Neural cell (in vitro differentiated cells): ENCODE measurements at regions not wholly inside any gene's neighbourhood (a gene's known extent, or its start where the extent isn't known, plus 50 kb on each side); places are given as distances from the start of the nearest gene placed in this dataset.

Experiments
- H2AFZ ChIP-seq: fragments of 200-600, 300-800 bp; sonication (generic), shearing (Covaris generic); 2 replicates; pipeline ENCODE4 v1.6.0; 2014; ENCODE audit warnings: low read depth, mild to moderate bottlenecking, antibody characterized with exemption, low read length, moderate library complexity
- H3F3A ChIP-seq: fragments of 200-600 bp; shearing (Covaris generic); 2 replicates; pipeline ENCODE4 v1.6.1; 2016; ENCODE audit warnings: mild to moderate bottlenecking, moderate library complexity, mixed read lengths, antibody characterized with exemption, low read length; ENCODE audit not compliant: insufficient read depth, poor library complexity, severe bottlenecking
- H3K27ac ChIP-seq: fragments of 200-600, 300-800 bp; sonication (generic), shearing (Covaris generic); 2 replicates; pipeline ENCODE4 v1.5.1; 2014; ENCODE audit warnings: mild to moderate bottlenecking, low read length, moderate library complexity
- H3K27me3 ChIP-seq: fragments of 300-800, 200-600 bp; sonication (generic), shearing (Covaris generic); 2 replicates; pipeline ENCODE4 v1.6.0; 2014; ENCODE audit warnings: mild to moderate bottlenecking, low read depth, low read length, moderate library complexity; ENCODE audit not compliant: insufficient read depth
- H3K36me3 ChIP-seq: fragments of 300-800, 200-600 bp; sonication (generic), shearing (Covaris generic); 2 replicates; pipeline ENCODE4 v1.5.1; 2014; ENCODE audit warnings: mild to moderate bottlenecking, antibody characterized with exemption, low read length, moderate library complexity; ENCODE audit not compliant: insufficient read depth
- H3K4me2 ChIP-seq: fragments of 300-800, 200-600 bp; sonication (generic), shearing (Covaris generic); 2 replicates; pipeline ENCODE4 v1.6.0; 2014; ENCODE audit warnings: mild to moderate bottlenecking, low read length
- H3K4me3 ChIP-seq: fragments of 300-800, 200-600 bp; sonication (generic), shearing (Covaris generic); 2 replicates; pipeline ENCODE4 v1.5.1; 2014; ENCODE audit warnings: mild to moderate bottlenecking, low read length, moderate library complexity
- H3K79me2 ChIP-seq: fragments of 200-600 bp; shearing (Covaris generic); replicated peaks from 2 replicates; pipeline ENCODE4 v1.6.0; 2014; ENCODE audit warnings: mild to moderate bottlenecking, low read length, moderate library complexity; ENCODE audit not compliant: insufficient read depth
- H3K9ac ChIP-seq: fragments of 300-800, 200-600 bp; sonication (generic), shearing (Covaris generic); 2 replicates; pipeline ENCODE4 v1.6.1; 2016; ENCODE audit warnings: mild to moderate bottlenecking, low read length, mixed read lengths
- H3K9me2 ChIP-seq: fragments of 200-600 bp; shearing (Covaris generic); 2 replicates; pipeline ENCODE4 v1.6.1; 2016; ENCODE audit warnings: mild to moderate bottlenecking, low read length, mixed read lengths; ENCODE audit not compliant: insufficient read depth
- H3K9me3 ChIP-seq: fragments of 200-600, 300-800 bp; sonication (generic), shearing (Covaris generic); 2 replicates; pipeline ENCODE4 v1.6.1; 2016; ENCODE audit warnings: mild to moderate bottlenecking, mixed run types, low read length, moderate library complexity, mixed read lengths
- H4K20me1 ChIP-seq: fragments of 200-600 bp; shearing (Covaris generic); 2 replicates; pipeline ENCODE4 v1.6.1; 2016; ENCODE audit warnings: mild to moderate bottlenecking, mixed run types; ENCODE audit not compliant: insufficient read depth
- EP300 ChIP-seq: fragments of 450-650 bp; conservative IDR thresholded peaks from 2 replicates; pipeline ENCODE4 v1.6.1; 2014; ENCODE audit warnings: antibody characterized with exemption, mild to moderate bottlenecking, moderate library complexity; ENCODE audit not compliant: poor library complexity, severe bottlenecking
- EZH2 ChIP-seq: fragments of 200-600, 300-800 bp; shearing (Covaris generic), sonication (generic); IDR thresholded peaks from 2 replicates; pipeline ENCODE4 v1.6.1; 2014; ENCODE audit warnings: antibody characterized with exemption, low read length, borderline replicate concordance, mild to moderate bottlenecking; ENCODE audit not compliant: insufficient read depth, poor library complexity, severe bottlenecking
- MXI1 ChIP-seq: fragments of 450-650 bp; conservative IDR thresholded peaks from 2 replicates; pipeline ENCODE4 v1.6.1; 2014; ENCODE audit warnings: antibody characterized with exemption, mild to moderate bottlenecking; ENCODE audit not compliant: poor library complexity, severe bottlenecking
- POLR2AphosphoS5 ChIP-seq: IDR thresholded peaks from 2 replicates; pipeline ENCODE4 v1.6.1; 2012
- RAD21 ChIP-seq: fragments of 450-650 bp; conservative IDR thresholded peaks from 2 replicates; pipeline ENCODE4 v1.6.1; 2014; ENCODE audit warnings: antibody characterized with exemption, mild to moderate bottlenecking, moderate library complexity
- SMC3 ChIP-seq: fragments of 450-650 bp; conservative IDR thresholded peaks from 2 replicates; pipeline ENCODE4 v1.6.1; 2014; ENCODE audit warnings: antibody characterized with exemption, mild to moderate bottlenecking, moderate library complexity; ENCODE audit not compliant: poor library complexity
- TAF1 ChIP-seq: IDR thresholded peaks from 2 replicates; pipeline ENCODE4 v1.6.1; 2012; ENCODE audit warnings: low read depth
- TF ChIP-seq, protein P1 (sequence below): fragments of 450-650 bp; IDR thresholded peaks from 2 replicates; pipeline ENCODE4 v1.5.1; 2014; ENCODE audit warnings: antibody characterized with exemption, mild to moderate bottlenecking, moderate library complexity; ENCODE audit not compliant: poor library complexity, severe bottlenecking
- TF ChIP-seq, protein P2 (sequence below): IDR thresholded peaks from 2 replicates; pipeline ENCODE4 v1.6.1; 2012; ENCODE audit warnings: borderline replicate concordance

DNA sequence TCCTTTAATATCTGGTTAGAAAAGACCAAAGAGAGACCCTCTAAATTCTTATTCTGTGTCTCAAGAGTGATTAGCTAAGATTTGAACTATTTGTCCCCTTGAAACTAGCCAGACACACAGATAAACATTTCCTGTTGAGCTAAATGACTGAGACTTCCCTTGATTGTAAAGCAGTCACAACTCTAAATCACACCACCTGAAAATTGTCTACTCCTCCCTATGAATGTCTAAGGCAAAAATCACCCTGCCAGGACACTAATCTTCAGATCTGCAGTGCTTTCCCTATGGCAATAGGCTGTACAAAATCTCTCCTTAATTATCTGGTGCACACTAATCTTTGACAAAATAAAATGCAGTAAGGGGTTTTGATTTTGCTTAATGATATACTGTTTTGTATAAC lies 200.5 kb upstream of the GULP1 start:
- Histone ChIP-seq H4K20me1 (no peaks in the 10 kb centered on the region), H3F3A (no peaks in the 10 kb centered on the region), H3K27me3 (no peaks in the 10 kb centered on the region), H3K4me2 (no peak overlapping the region), H3K27ac (no peak overlapping the region), H3K9ac (no peak overlapping the region), H3K36me3 (no peaks in the 10 kb centered on the region), H3K9me3 (no peaks in the 10 kb centered on the region), H3K4me3 (no peak overlapping the region), H2AFZ (no peak overlapping the region), H3K9me2 (no peaks in the 10 kb centered on the region), H3K79me2 (no peaks in the 10 kb centered on the region)
- TF ChIP-seq EZH2 (no peak), POLR2AphosphoS5 (no peak), SMC3 (no peak), MXI1 (no peak), RAD21 (no peak), EP300 (no peak), TAF1 (no peak)
- TF ChIP-seq, protein P1, sequence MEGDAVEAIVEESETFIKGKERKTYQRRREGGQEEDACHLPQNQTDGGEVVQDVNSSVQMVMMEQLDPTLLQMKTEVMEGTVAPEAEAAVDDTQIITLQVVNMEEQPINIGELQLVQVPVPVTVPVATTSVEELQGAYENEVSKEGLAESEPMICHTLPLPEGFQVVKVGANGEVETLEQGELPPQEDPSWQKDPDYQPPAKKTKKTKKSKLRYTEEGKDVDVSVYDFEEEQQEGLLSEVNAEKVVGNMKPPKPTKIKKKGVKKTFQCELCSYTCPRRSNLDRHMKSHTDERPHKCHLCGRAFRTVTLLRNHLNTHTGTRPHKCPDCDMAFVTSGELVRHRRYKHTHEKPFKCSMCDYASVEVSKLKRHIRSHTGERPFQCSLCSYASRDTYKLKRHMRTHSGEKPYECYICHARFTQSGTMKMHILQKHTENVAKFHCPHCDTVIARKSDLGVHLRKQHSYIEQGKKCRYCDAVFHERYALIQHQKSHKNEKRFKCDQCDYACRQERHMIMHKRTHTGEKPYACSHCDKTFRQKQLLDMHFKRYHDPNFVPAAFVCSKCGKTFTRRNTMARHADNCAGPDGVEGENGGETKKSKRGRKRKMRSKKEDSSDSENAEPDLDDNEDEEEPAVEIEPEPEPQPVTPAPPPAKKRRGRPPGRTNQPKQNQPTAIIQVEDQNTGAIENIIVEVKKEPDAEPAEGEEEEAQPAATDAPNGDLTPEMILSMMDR, result no peak
- TF ChIP-seq, protein P2, sequence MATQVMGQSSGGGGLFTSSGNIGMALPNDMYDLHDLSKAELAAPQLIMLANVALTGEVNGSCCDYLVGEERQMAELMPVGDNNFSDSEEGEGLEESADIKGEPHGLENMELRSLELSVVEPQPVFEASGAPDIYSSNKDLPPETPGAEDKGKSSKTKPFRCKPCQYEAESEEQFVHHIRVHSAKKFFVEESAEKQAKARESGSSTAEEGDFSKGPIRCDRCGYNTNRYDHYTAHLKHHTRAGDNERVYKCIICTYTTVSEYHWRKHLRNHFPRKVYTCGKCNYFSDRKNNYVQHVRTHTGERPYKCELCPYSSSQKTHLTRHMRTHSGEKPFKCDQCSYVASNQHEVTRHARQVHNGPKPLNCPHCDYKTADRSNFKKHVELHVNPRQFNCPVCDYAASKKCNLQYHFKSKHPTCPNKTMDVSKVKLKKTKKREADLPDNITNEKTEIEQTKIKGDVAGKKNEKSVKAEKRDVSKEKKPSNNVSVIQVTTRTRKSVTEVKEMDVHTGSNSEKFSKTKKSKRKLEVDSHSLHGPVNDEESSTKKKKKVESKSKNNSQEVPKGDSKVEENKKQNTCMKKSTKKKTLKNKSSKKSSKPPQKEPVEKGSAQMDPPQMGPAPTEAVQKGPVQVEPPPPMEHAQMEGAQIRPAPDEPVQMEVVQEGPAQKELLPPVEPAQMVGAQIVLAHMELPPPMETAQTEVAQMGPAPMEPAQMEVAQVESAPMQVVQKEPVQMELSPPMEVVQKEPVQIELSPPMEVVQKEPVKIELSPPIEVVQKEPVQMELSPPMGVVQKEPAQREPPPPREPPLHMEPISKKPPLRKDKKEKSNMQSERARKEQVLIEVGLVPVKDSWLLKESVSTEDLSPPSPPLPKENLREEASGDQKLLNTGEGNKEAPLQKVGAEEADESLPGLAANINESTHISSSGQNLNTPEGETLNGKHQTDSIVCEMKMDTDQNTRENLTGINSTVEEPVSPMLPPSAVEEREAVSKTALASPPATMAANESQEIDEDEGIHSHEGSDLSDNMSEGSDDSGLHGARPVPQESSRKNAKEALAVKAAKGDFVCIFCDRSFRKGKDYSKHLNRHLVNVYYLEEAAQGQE, result no peak

DNA sequence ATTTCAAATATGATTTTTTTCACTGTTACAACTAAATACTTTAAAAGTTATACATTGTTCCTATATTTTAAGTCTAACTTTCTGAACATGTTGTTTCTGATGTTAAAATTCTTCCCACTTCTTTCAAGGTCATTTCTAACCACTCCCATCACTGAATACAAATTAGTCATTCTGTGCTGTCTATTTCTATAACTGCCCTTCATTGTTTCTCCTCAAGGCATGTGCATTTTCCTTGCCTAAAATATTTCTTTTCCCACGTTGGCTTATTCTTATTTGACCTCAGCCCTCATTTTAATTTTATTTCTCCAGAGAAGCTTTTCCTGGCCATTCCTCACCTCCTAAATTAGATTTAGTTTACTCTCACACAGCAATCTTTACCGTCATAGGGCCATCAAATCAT lies 198.9 kb upstream of the GULP1 start:
- no peaks in the 10 kb centered on the region for H3F3A ChIP-seq
- no peaks in the 10 kb centered on the region for H3K79me2 ChIP-seq
- H3K27ac ChIP-seq, result no peak overlapping the region
- no peak overlapping the region for H3K4me3 ChIP-seq
- H3K9ac ChIP-seq, result no peak overlapping the region
- no peak overlapping the region for H2AFZ ChIP-seq
- no peak for TF ChIP-seq TAF1
- no peaks in the 10 kb centered on the region for H3K9me2 ChIP-seq
- no peaks in the 10 kb centered on the region for H3K36me3 ChIP-seq
- H4K20me1 ChIP-seq, result no peaks in the 10 kb centered on the region
- H3K9me3 ChIP-seq, result no peaks in the 10 kb centered on the region
- no peak overlapping the region for H3K4me2 ChIP-seq
- no peaks in the 10 kb centered on the region for H3K27me3 ChIP-seq

DNA sequence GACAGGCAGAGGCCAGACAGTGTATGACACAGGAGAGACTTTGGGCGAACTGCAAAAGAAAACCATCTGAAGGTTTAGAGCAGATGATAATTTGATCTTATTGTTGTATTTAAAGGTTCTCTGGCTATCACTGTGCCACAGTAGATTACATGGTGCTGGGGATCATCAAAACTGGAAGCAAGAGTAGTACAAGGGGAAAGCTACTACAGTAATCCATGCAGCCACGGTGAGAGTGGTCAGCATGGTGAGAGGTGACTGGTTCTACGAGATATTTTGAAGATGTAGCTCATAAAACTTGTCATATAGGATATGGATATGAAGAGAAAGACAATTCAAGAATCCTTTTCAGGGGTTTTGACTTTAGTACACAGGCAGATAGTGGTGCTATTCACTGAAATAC lies 194.8 kb upstream of the GULP1 start:
- no peaks in the 10 kb centered on the region for H3K79me2 ChIP-seq
- no peak overlapping the region for H3K9ac ChIP-seq
- no peaks in the 10 kb centered on the region for H3F3A ChIP-seq
- H3K27ac ChIP-seq, result no peak overlapping the region
- no peaks in the 10 kb centered on the region for H3K36me3 ChIP-seq
- H3K9me2 ChIP-seq, result no peaks in the 10 kb centered on the region
- no peaks in the 10 kb centered on the region for H3K9me3 ChIP-seq
- H3K4me2 ChIP-seq, result no peak overlapping the region
- H4K20me1 ChIP-seq, result no peaks in the 10 kb centered on the region
- no peaks in the 10 kb centered on the region for H3K27me3 ChIP-seq
- TF ChIP-seq, protein P1, result no peak
- no peak for TF ChIP-seq SMC3
- TF ChIP-seq RAD21, result no peak
- no peak for TF ChIP-seq EP300
- no peak for TF ChIP-seq MXI1
- TF ChIP-seq, protein P2, result no peak
- no peak for TF ChIP-seq EZH2
- no peak for TF ChIP-seq TAF1
- TF ChIP-seq POLR2AphosphoS5, result no peak
- no peak overlapping the region for H3K4me3 ChIP-seq
- H2AFZ ChIP-seq, result no peak overlapping the region
